SK-N-SH (cell line): ENCODE measurements at regions not wholly inside any gene's neighbourhood (a gene's known extent, or its start where the extent isn't known, plus 50 kb on each side); places are given as distances from the start of the nearest gene placed in this dataset.

Experiments
- CTCF ChIA-PET: fragments of 300-600, 350-600 bp; formaldehyde crosslinking; extraction: SDS; loops from one replicate; lab custom pipeline; 2021; lab: Yijun Ruan, JAX
- POLR2A ChIA-PET: fragments of 350-600 bp; sonication (Branson Sonifier 250); formaldehyde crosslinking; extraction: SDS; loops from one replicate; lab custom pipeline; 2020; ENCODE audit warnings: antibody characterized with exemption, inconsistent platforms; lab: Yijun Ruan, JAX
- DNase-seq: peaks from one replicate; pipeline ENCODE4 v3.0.0; 2012
- H2AFZ ChIP-seq: fragments of 200-600 bp; sonication (generic); 2 replicates; pipeline ENCODE4 v1.8.1; 2016; ENCODE audit warnings: antibody characterized with exemption, mild to moderate bottlenecking, low read depth
- H3F3A ChIP-seq: fragments of 200-600 bp; sonication (generic); replicated peaks from 2 replicates; pipeline ENCODE3; 2016; ENCODE audit warnings: antibody characterized with exemption, mild to moderate bottlenecking; ENCODE audit not compliant: insufficient read depth
- H3K27ac ChIP-seq, 2 experiments: fragments of 200-500 bp in 1 of 2; fragments of 200-600 bp in 1 of 2; sonication (Bioruptor generic) in 1 of 2; sonication (generic), shearing (Covaris generic) in 1 of 2; 2 replicates each; pipeline versions ENCODE4 v1.5.1 to v1.6.1; 2014 to 2016; ENCODE audit warnings: low read depth in 2 of 2, inconsistent platforms in 1 of 2, low read length in 1 of 2, mild to moderate bottlenecking in 1 of 2, mixed read lengths in 1 of 2
- H3K27me3 ChIP-seq: fragments of 200-600 bp; sonication (generic), shearing (Covaris generic); 2 replicates; pipeline ENCODE4 v1.6.1; 2016; ENCODE audit warnings: mixed run types; ENCODE audit not compliant: insufficient read depth
- H3K36me3 ChIP-seq, 2 experiments: fragments of 200-500 bp in 1 of 2; fragments of 200-600 bp in 1 of 2; sonication (Bioruptor generic) in 1 of 2; sonication (generic) in 1 of 2; replicated peaks in 1 of 2; 2 replicates each; pipeline versions ENCODE3 to v1.5.1; 2014 to 2016; ENCODE audit warnings: low read length in 1 of 2, mild to moderate bottlenecking in 1 of 2; ENCODE audit not compliant: insufficient read depth in 2 of 2, control insufficient read depth in 1 of 2
- H3K4me1 ChIP-seq, 2 experiments: fragments of 200-500 bp in 1 of 2; fragments of 200-600 bp in 1 of 2; sonication (Bioruptor generic) in 1 of 2; sonication (generic), shearing (Covaris generic) in 1 of 2; 2 replicates each; pipeline versions ENCODE4 v1.5.1 to v1.6.1; 2014 to 2016; ENCODE audit warnings: low read depth in 1 of 2, low read length in 1 of 2, mixed run types in 1 of 2; ENCODE audit not compliant: insufficient read depth in 2 of 2, control insufficient read depth in 1 of 2
- H3K4me2 ChIP-seq: fragments of 200-600 bp; sonication (generic), shearing (Covaris generic); 2 replicates; pipeline ENCODE4 v1.6.1; 2017; ENCODE audit warnings: mixed run types
- H3K4me3 ChIP-seq, 2 experiments: fragments of 200-500 bp in 1 of 2; fragments of 200-600 bp in 1 of 2; sonication (Bioruptor generic) in 1 of 2; sonication (generic), shearing (Covaris generic) in 1 of 2; 2 replicates each; pipeline versions ENCODE4 v1.5.1 to v1.8.1; 2014 to 2016; ENCODE audit warnings: low read depth in 2 of 2, inconsistent platforms in 1 of 2, low read length in 1 of 2, mild to moderate bottlenecking in 1 of 2, mixed read lengths in 1 of 2, moderate library complexity in 1 of 2
- H3K79me2 ChIP-seq: fragments of 200-600 bp; sonication (generic); 2 replicates; pipeline ENCODE4 v1.8.1; 2017; ENCODE audit warnings: mild to moderate bottlenecking; ENCODE audit not compliant: insufficient read depth
- H3K9ac ChIP-seq: fragments of 200-600 bp; sonication (generic); 2 replicates; pipeline ENCODE4 v1.6.1; 2017; ENCODE audit warnings: mixed run types
- H3K9me2 ChIP-seq: fragments of 200-600 bp; sonication (generic); 2 replicates; pipeline ENCODE4 v1.6.1; 2017; ENCODE audit warnings: mixed run types
- H3K9me3 ChIP-seq: fragments of 200-600 bp; sonication (generic); 2 replicates; pipeline ENCODE4 v1.6.1; 2017; ENCODE audit warnings: mixed run types, mild to moderate bottlenecking, moderate library complexity
- H4K20me1 ChIP-seq: fragments of 200-600 bp; sonication (generic); 2 replicates; pipeline ENCODE4 v1.6.1; 2017; ENCODE audit warnings: mild to moderate bottlenecking, mixed run types; ENCODE audit not compliant: insufficient read depth
- ELF1 ChIP-seq: IDR thresholded peaks from 2 replicates; pipeline ENCODE4 v1.4.0; 2012
- FOSL2 ChIP-seq: IDR thresholded peaks from 2 replicates; pipeline ENCODE4 v1.4.0; 2012; ENCODE audit warnings: low read depth, mild to moderate bottlenecking, moderate library complexity, borderline replicate concordance
- FOXM1 ChIP-seq: IDR thresholded peaks from 2 replicates; pipeline ENCODE4 v1.4.0; 2012; ENCODE audit warnings: low read depth, mild to moderate bottlenecking
- JUND ChIP-seq: IDR thresholded peaks from 2 replicates; pipeline ENCODE4 v1.4.0; 2012
- MEF2A ChIP-seq: IDR thresholded peaks from 2 replicates; pipeline ENCODE4 v1.4.0; 2012; ENCODE audit warnings: low read depth, borderline replicate concordance
- MXI1 ChIP-seq: IDR thresholded peaks from 2 replicates; pipeline ENCODE4 v1.6.1; 2012; ENCODE audit warnings: mild to moderate bottlenecking, low read depth, low read length, improper control_type of control experiment
- NFIC ChIP-seq: IDR thresholded peaks from 2 replicates; pipeline ENCODE4 v1.4.0; 2012; ENCODE audit warnings: borderline replicate concordance
- RCOR1 ChIP-seq: fragments of 150-350 bp; IDR thresholded peaks from 2 replicates; pipeline ENCODE4 v1.6.1; 2017; ENCODE audit warnings: antibody characterized with exemption, low read length
- RXRA ChIP-seq: IDR thresholded peaks from 2 replicates; pipeline ENCODE4 v1.4.0; 2012; ENCODE audit warnings: low read depth, mild to moderate bottlenecking, borderline replicate concordance
- TAF1 ChIP-seq: IDR thresholded peaks from 2 replicates; pipeline ENCODE4 v1.6.1; 2012; ENCODE audit warnings: low read depth, mild to moderate bottlenecking, low read length, moderate library complexity, borderline replicate concordance
- TEAD4 ChIP-seq: IDR thresholded peaks from 2 replicates; pipeline ENCODE4 v1.4.0; 2012; ENCODE audit warnings: mild to moderate bottlenecking, borderline replicate concordance; ENCODE audit not compliant: insufficient read depth
- WGBS: methylation state at CpG from one replicate; pipeline ENCODE4 v1.1.6; 2017; ENCODE audit warnings: low lambda C conversion rate; 5-methylcytosine and 5-hydroxymethylcytosine counted together
- TF ChIP-seq, protein P1 (sequence below): fragments of 200-600 bp; sonication (generic); IDR thresholded peaks from 2 replicates; pipeline ENCODE4 v1.6.1; 2017; ENCODE audit warnings: antibody characterized with exemption, mild to moderate bottlenecking, moderate library complexity
- TF ChIP-seq, protein P2 (sequence below): IDR thresholded peaks from 2 replicates; pipeline ENCODE4 v1.6.1; 2012; ENCODE audit warnings: mild to moderate bottlenecking, low read depth, low read length, moderate library complexity
- TF ChIP-seq, protein P3 (sequence below): fragments of 150-350 bp; IDR thresholded peaks from 2 replicates; pipeline ENCODE4 v1.6.1; 2016; ENCODE audit warnings: mild to moderate bottlenecking, low read depth, low read length
- TF ChIP-seq, protein P4 (sequence below): IDR thresholded peaks from 2 replicates; pipeline ENCODE4 v1.4.0; 2012; ENCODE audit warnings: low read depth, borderline replicate concordance
- TF ChIP-seq, protein P5 (sequence below): fragments of 150-350 bp; IDR thresholded peaks from 2 replicates; pipeline ENCODE4 v1.6.1; 2017; ENCODE audit warnings: antibody characterized with exemption, low read length, low read depth, borderline replicate concordance

DNA sequence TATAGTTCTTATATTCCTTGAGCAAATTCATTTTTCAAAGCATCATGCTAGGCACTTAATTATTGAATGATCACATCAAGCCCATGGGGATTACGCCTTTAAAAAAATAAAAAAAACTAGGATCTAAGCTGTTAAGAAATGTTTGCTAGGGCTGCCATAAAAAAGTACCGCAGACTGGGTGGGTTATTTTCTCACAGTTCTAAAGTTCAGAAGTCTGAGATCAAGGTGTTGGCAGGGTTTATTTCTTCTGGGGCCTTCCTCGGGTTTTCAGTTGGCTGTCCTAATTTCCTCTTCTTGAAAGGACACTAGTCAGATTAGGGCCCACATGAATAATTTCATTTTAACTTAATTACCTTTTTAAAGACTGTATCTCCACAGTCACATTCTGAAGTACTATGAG lies 165.6 kb upstream of the RIMS1 start:
- no peak for DNase-seq
- Histone ChIP-seq H3K4me1 (no peaks in the 10 kb centered on the region), H3K36me3 (no peaks in the 10 kb centered on the region), H3K4me3 (no peak overlapping the region), H3K27ac (no peak overlapping the region), H3K9me2 (no peaks in the 10 kb centered on the region), H3K4me2 (no peak overlapping the region), H3K79me2 (no peaks in the 10 kb centered on the region), H3F3A (peaks cover 5% of the 10 kb centered on the region), H4K20me1 (no peaks in the 10 kb centered on the region), H2AFZ (no peak overlapping the region), H3K27me3 (no peaks in the 10 kb centered on the region), H3K9ac (no peak overlapping the region), H3K9me3 (no peaks in the 10 kb centered on the region)
- ChIA-PET POLR2A (no interaction called here), CTCF (no interaction called here)
- TF ChIP-seq FOSL2 (no peak), RXRA (no peak), MXI1 (no peak), JUND (no peak), TEAD4 (no peak), NFIC (no peak), MEF2A (no peak), FOXM1 (no peak), ELF1 (no peak), TAF1 (no peak), RCOR1 (no peak)
- TF ChIP-seq, protein P1, sequence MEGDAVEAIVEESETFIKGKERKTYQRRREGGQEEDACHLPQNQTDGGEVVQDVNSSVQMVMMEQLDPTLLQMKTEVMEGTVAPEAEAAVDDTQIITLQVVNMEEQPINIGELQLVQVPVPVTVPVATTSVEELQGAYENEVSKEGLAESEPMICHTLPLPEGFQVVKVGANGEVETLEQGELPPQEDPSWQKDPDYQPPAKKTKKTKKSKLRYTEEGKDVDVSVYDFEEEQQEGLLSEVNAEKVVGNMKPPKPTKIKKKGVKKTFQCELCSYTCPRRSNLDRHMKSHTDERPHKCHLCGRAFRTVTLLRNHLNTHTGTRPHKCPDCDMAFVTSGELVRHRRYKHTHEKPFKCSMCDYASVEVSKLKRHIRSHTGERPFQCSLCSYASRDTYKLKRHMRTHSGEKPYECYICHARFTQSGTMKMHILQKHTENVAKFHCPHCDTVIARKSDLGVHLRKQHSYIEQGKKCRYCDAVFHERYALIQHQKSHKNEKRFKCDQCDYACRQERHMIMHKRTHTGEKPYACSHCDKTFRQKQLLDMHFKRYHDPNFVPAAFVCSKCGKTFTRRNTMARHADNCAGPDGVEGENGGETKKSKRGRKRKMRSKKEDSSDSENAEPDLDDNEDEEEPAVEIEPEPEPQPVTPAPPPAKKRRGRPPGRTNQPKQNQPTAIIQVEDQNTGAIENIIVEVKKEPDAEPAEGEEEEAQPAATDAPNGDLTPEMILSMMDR = no peak
- TF ChIP-seq, protein P2, sequence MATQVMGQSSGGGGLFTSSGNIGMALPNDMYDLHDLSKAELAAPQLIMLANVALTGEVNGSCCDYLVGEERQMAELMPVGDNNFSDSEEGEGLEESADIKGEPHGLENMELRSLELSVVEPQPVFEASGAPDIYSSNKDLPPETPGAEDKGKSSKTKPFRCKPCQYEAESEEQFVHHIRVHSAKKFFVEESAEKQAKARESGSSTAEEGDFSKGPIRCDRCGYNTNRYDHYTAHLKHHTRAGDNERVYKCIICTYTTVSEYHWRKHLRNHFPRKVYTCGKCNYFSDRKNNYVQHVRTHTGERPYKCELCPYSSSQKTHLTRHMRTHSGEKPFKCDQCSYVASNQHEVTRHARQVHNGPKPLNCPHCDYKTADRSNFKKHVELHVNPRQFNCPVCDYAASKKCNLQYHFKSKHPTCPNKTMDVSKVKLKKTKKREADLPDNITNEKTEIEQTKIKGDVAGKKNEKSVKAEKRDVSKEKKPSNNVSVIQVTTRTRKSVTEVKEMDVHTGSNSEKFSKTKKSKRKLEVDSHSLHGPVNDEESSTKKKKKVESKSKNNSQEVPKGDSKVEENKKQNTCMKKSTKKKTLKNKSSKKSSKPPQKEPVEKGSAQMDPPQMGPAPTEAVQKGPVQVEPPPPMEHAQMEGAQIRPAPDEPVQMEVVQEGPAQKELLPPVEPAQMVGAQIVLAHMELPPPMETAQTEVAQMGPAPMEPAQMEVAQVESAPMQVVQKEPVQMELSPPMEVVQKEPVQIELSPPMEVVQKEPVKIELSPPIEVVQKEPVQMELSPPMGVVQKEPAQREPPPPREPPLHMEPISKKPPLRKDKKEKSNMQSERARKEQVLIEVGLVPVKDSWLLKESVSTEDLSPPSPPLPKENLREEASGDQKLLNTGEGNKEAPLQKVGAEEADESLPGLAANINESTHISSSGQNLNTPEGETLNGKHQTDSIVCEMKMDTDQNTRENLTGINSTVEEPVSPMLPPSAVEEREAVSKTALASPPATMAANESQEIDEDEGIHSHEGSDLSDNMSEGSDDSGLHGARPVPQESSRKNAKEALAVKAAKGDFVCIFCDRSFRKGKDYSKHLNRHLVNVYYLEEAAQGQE = no peak
- TF ChIP-seq, protein P3, sequence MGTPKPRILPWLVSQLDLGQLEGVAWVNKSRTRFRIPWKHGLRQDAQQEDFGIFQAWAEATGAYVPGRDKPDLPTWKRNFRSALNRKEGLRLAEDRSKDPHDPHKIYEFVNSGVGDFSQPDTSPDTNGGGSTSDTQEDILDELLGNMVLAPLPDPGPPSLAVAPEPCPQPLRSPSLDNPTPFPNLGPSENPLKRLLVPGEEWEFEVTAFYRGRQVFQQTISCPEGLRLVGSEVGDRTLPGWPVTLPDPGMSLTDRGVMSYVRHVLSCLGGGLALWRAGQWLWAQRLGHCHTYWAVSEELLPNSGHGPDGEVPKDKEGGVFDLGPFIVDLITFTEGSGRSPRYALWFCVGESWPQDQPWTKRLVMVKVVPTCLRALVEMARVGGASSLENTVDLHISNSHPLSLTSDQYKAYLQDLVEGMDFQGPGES = no peak
- TF ChIP-seq, protein P4, sequence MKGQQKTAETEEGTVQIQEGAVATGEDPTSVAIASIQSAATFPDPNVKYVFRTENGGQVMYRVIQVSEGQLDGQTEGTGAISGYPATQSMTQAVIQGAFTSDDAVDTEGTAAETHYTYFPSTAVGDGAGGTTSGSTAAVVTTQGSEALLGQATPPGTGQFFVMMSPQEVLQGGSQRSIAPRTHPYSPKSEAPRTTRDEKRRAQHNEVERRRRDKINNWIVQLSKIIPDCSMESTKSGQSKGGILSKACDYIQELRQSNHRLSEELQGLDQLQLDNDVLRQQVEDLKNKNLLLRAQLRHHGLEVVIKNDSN = no peak
- TF ChIP-seq, protein P5, sequence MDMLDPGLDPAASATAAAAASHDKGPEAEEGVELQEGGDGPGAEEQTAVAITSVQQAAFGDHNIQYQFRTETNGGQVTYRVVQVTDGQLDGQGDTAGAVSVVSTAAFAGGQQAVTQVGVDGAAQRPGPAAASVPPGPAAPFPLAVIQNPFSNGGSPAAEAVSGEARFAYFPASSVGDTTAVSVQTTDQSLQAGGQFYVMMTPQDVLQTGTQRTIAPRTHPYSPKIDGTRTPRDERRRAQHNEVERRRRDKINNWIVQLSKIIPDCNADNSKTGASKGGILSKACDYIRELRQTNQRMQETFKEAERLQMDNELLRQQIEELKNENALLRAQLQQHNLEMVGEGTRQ = no peak
- 24% methylated on average over 3 of the region's 3 CpGs for WGBS
